Nephron (organoid): ENCODE measurements at regions not wholly inside any gene's neighbourhood (a gene's known extent, or its start where the extent isn't known, plus 50 kb on each side); places are given as distances from the start of the nearest gene placed in this dataset.

Experiments
- H3K27ac Mint-ChIP-seq, 3 experiments: 2 replicates each; pipeline ENCODE4 v1.8.0; 2020; ENCODE audit warnings: mixed read lengths in 3 of 3, mild to moderate bottlenecking in 2 of 3, moderate library complexity in 1 of 3
- H3K27me3 Mint-ChIP-seq: 2 replicates; pipeline ENCODE4 v1.8.0; 2021; ENCODE audit warnings: low read depth, mild to moderate bottlenecking, moderate library complexity, mixed read lengths
- H3K36me3 Mint-ChIP-seq: 2 replicates; pipeline ENCODE4 v1.8.0; 2020; ENCODE audit warnings: low read depth, mixed read lengths
- H3K4me1 Mint-ChIP-seq: 2 replicates; pipeline ENCODE4 v1.8.0; 2020; ENCODE audit warnings: mixed read lengths
- H3K4me3 Mint-ChIP-seq, 3 experiments: 2 replicates each; pipeline ENCODE4 v1.8.0; 2020; ENCODE audit warnings: mild to moderate bottlenecking in 3 of 3, mixed read lengths in 3 of 3, moderate library complexity in 2 of 3
- H3K9me3 Mint-ChIP-seq: 2 replicates; pipeline ENCODE4 v1.8.0; 2020; ENCODE audit warnings: mixed read lengths
- TF ChIP-seq, protein P1 (sequence below), 3 experiments: fragments of 200-600 bp; sonication (generic); IDR thresholded peaks; one replicate each; pipeline ENCODE4 v1.5.0; 2021; ENCODE audit warnings: antibody characterized with exemption in 3 of 3; ENCODE audit not compliant: unreplicated experiment in 3 of 3

DNA sequence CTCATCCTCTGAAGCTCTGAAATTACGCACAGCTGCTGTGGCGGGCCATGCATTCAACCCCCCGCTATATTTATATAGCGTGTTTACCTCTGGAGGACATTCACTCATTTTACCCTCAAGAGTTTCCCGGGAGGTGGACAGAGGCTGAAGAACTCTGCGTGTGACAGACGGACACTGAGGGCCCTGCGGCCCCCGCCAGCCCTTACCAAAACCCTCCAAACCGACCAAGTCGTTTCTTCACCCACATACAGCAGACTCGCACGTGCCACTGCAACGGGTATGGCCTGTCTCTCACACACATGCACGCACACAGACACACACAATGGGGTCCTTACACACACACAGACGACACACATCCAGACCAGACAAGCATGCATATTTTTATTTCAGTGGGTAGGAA lies 216.4 kb upstream of the FOXF1 start:
- Mint-ChIP-seq H3K4me1 (peaks cover 29% of the 10 kb centered on the region), H3K36me3 (no peaks in the 10 kb centered on the region), H3K9me3 (no peaks in the 10 kb centered on the region), H3K27ac (no peak overlapping the region), H3K27me3 (peaks cover 100% of the 10 kb centered on the region), H3K4me3 (peak overlapping the region in 1 of 3 experiments; percentile 24)
- TF ChIP-seq, protein P1, sequence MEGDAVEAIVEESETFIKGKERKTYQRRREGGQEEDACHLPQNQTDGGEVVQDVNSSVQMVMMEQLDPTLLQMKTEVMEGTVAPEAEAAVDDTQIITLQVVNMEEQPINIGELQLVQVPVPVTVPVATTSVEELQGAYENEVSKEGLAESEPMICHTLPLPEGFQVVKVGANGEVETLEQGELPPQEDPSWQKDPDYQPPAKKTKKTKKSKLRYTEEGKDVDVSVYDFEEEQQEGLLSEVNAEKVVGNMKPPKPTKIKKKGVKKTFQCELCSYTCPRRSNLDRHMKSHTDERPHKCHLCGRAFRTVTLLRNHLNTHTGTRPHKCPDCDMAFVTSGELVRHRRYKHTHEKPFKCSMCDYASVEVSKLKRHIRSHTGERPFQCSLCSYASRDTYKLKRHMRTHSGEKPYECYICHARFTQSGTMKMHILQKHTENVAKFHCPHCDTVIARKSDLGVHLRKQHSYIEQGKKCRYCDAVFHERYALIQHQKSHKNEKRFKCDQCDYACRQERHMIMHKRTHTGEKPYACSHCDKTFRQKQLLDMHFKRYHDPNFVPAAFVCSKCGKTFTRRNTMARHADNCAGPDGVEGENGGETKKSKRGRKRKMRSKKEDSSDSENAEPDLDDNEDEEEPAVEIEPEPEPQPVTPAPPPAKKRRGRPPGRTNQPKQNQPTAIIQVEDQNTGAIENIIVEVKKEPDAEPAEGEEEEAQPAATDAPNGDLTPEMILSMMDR (IDR thresholded peaks at IDR 0.05; ENCODE audit: unreplicated experiment in 3 of 3): no peak

DNA sequence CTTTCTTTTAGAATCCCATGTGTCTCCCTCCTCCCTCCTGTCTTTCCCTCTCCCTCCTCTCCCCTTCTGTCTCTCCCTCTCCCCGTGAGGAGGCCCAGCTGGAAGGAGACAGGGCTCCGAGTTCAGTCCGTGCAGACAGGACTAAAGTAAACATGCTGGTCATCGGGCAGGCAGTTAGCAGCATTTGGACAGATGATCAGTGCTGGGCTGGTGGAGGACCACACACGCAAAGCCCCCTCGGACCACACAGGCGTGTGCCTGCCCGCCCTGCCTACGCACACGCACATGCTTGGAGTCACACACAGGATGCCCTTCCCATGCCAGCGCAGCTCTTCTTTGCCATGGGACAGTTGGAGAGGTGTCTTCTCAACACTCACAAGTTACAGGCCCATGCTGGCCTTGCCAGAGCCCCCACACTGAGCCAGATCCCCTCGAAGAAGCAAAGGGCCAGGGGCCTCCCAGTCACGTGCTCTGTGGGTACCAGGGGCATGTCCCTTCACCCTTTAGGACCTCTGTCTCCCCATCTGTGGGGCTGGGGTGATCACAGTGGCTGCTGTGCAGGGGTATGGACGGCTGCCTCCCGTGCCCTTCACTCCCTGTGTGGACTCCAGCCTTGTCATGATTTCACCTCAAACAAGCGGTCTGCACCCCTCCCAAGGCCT lies 215.7 kb upstream of the FOXF1 start:
- H3K4me1 Mint-ChIP-seq: peaks cover 30% of the 10 kb centered on the region

DNA sequence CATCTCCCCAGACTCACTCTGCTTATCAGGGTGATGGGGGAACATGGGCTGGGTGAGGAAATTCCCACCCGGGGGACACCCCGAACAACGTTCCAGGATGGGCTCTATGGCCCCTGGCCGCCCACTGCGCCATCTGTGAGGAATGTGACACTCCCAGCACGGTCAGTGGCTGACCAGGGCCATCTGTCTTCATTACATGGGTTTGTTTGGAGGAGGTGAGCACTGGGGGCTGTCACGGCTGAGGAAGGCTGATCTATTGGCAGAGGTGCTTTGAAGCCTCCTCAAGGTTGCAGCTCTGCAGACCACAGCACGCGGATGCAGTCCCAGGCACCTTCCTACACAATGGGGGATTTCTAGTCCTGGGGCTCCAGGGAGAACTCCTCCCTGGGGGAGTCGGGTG lies 214.1 kb upstream of the FOXF1 start:
- Mint-ChIP-seq H3K4me3 (no peak overlapping the region), H3K36me3 (no peaks in the 10 kb centered on the region), H3K27me3 (peaks cover 97% of the 10 kb centered on the region), H3K9me3 (no peaks in the 10 kb centered on the region), H3K27ac (peak overlapping the region in 1 of 3 experiments; percentile 44), H3K4me1 (peaks cover 34% of the 10 kb centered on the region)
- TF ChIP-seq, protein P1 (IDR thresholded peaks at IDR 0.05; ENCODE audit: unreplicated experiment in 3 of 3): no peak

More for the DNA sequence above, 215.7 kb upstream of the FOXF1 start:
- Mint-ChIP-seq H3K4me3 (peak overlapping the region in 2 of 3 experiments; percentile 19 to 52), H3K36me3 (no peaks in the 10 kb centered on the region), H3K27me3 (peaks cover 98% of the 10 kb centered on the region), H3K9me3 (no peaks in the 10 kb centered on the region), H3K27ac (peak overlapping the region; percentile 29 to 88 (median 82))
- TF ChIP-seq, protein P1 (IDR thresholded peaks at IDR 0.05; ENCODE audit: unreplicated experiment in 3 of 3): no peak

DNA sequence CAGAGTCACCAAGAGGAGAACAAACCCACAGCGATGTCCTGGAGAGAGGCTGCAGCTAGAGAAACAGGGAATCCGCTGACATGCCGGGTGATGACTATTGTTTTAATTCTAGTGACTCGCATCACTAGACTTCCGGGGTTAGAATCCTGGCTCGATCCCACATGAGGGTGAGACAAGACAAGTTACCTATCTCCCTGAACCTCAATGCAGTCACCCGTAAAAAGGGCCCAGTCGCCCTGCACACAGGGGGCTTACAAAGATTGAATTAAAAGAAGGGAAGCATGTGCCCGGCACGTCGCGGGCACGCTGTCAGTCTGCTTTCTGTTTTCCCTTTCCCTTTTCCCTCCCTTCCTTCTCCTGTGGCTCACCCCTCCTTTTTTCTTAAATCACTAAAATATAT lies 212.9 kb upstream of the FOXF1 start:
- Mint-ChIP-seq H3K4me1 (peaks cover 37% of the 10 kb centered on the region), H3K4me3 (no peak overlapping the region), H3K9me3 (no peaks in the 10 kb centered on the region), H3K27me3 (peaks cover 97% of the 10 kb centered on the region), H3K27ac (no peak overlapping the region), H3K36me3 (no peaks in the 10 kb centered on the region)
- TF ChIP-seq, protein P1 (IDR thresholded peaks at IDR 0.05; ENCODE audit: unreplicated experiment in 3 of 3): no peak

DNA sequence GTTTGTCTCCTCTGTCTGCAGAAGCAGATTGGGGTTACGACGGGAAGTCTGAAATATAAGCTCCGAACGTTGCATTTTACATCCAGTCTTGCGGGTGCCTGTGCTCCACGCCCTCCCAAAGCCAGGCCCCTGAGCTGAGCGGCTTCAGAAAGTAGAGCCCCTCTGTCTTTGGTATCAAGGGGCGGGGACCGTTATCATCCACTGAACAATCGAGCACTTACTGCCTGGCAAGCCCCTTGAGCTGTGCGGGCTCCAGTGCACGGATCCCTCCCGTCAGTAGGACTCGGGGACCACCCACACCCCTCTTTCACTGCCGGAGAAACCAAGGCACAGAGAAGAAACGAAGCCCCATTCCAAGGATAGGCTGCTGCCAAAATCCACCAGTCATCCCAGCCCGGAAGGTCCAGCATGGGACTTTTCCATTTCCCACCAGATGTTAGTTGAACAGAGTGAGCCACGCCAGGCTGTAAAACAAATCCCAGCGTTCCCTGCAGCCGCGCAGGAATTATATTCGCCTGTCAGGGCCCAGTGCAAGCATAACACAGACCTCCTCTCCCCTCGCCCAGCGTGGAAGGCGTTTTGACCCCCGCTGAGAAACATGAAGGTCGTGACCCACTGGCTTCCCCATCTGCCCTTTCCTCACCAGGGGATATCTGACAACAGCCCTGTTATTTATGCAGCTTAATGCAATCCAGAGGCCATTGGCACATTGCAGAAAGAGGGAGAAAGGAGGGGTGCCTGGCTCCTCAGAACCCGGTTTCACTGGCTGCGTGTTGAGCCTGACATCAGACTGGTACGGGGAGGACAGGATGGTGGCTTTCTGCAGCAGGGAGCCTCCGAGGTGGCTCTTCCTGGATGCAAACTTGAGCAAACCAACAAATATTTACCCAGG lies 212.2 kb upstream of the FOXF1 start:
- Mint-ChIP-seq H3K9me3 (no peaks in the 10 kb centered on the region), H3K4me3 (peak overlapping the region in 2 of 3 experiments; percentile 24 to 36), H3K27me3 (peaks cover 97% of the 10 kb centered on the region)

More for the DNA sequence above, 212.2 kb upstream of the FOXF1 start:
- peak overlapping the region in 2 of 3 experiments; percentile 15 to 47 for H3K27ac Mint-ChIP-seq
- TF ChIP-seq, protein P1 (IDR thresholded peaks at IDR 0.05; ENCODE audit: unreplicated experiment in 3 of 3): no peak
- H3K36me3 Mint-ChIP-seq: no peaks in the 10 kb centered on the region
- H3K4me1 Mint-ChIP-seq: peaks cover 37% of the 10 kb centered on the region
